IPS-18a (cell line): ENCODE measurements at regions not wholly inside any gene's neighbourhood (a gene's known extent, or its start where the extent isn't known, plus 50 kb on each side); places are given as distances from the start of the nearest gene placed in this dataset.

Source experiments
- H3K27ac ChIP-seq: one replicate; pipeline ENCODE4 v1.5.1; 2013; ENCODE audit warnings: low read length
- H3K27me3 ChIP-seq: one replicate; pipeline ENCODE4 v1.6.1; 2013; ENCODE audit warnings: mild to moderate bottlenecking, low read length; ENCODE audit not compliant: control insufficient read depth, insufficient read depth
- H3K36me3 ChIP-seq: one replicate; pipeline ENCODE4 v1.6.1; 2013; ENCODE audit warnings: low read depth, low read length; ENCODE audit not compliant: control insufficient read depth
- H3K4me1 ChIP-seq: one replicate; pipeline ENCODE4 v1.6.1; 2013; ENCODE audit warnings: low read depth, low read length; ENCODE audit not compliant: control insufficient read depth
- H3K4me3 ChIP-seq: one replicate; pipeline ENCODE4 v1.5.1; 2013; ENCODE audit warnings: low read length
- H3K9ac ChIP-seq: one replicate; pipeline ENCODE4 v1.6.1; 2013; ENCODE audit warnings: mild to moderate bottlenecking, low read length, moderate library complexity
- H3K9me3 ChIP-seq: one replicate; pipeline ENCODE4 v1.6.1; 2013; ENCODE audit warnings: low read depth, low read length; ENCODE audit not compliant: control insufficient read depth

DNA sequence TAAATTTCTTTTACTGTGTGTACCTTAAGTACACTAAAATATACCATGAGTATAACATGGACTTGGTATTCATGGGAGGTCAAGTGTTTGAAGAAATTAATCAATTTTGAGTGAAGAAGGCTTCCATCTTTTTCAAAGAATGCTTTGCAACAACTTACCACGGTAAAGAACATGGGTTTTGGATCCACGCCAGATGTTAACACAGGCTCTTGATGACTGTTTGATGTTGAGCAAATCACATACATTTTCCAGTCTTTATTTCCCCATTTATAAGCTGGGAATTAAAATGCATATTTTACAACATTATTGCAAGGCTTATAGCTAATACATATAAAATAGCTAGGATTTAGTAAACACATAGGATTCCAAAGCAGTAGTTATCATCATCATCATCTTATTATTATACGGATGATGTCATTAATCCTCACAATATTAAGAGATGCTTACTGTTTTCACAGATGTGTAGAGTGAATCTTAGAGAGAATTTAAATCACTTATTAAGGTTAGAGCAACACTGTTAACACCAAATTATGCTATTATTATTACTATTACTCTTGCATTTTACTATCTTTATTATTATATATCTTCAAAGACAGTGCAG lies 362.0 kb downstream of the PRELID2 start:
- Histone ChIP-seq H3K27ac (no peak overlapping the region), H3K9me3 (no peaks in the 10 kb centered on the region), H3K4me3 (no peak overlapping the region), H3K4me1 (no peaks in the 10 kb centered on the region), H3K36me3 (no peaks in the 10 kb centered on the region), H3K27me3 (no peaks in the 10 kb centered on the region), H3K9ac (no peak overlapping the region)

DNA sequence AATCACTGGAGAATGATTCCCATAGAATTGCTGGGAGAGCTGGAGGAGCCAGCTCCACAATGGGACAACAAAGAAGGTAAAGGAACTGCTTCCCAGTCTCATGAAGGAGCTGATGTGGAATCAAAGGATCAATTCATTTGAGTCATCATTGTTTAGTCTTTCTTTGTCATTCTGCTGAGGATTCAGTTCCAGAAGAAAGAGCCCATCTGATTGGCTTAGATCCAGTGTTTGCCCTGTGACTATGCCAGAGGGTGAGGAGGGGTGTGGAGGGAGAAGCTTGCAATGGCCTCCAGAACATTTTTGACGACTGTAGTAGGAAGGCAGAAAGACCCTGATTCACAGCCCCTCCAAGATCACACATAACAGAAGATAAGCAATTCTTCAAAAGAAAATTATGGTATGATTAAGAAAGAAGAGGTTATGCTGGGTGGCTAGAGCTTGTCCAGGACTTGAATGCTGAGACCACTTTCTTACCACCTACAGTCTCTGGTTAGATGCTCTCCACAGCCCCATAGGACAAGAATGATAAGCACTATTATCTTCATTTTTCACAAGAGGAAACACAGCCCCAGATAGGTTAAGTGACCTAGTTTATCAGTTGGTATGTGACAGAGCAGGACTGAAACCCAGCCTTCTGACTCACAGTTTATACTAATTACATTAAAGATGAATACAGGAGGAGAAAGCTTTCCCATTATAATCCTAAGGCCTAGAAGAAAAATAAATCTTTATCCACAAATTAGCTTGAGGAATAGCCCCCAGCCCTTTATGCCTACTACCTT lies 363.1 kb downstream of the PRELID2 start:
- Histone ChIP-seq H3K27me3 (no peaks in the 10 kb centered on the region), H3K9ac (no peak overlapping the region), H3K4me3 (no peak overlapping the region), H3K9me3 (no peaks in the 10 kb centered on the region), H3K4me1 (no peaks in the 10 kb centered on the region), H3K36me3 (no peaks in the 10 kb centered on the region), H3K27ac (no peak overlapping the region)

DNA sequence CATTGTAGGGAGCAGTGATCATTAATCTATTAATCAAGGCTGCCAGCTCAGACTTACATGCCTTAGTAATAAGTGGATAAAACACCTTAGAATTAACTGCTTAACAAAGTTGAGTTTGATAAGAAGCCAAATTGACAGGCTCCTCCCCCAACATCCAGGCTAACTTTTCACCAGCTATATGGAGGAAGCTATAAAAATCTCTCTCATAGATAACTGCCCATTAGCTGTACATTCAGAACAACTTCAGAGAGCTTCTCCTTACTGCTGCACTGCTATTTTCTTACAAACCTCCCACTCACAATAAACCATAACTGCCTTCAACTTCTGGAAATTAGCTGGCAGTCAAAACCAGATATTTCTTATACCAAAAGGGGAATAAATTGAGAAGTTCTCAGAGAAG lies 364.1 kb downstream of the PRELID2 start:
- Histone ChIP-seq H3K4me1 (no peaks in the 10 kb centered on the region), H3K36me3 (no peaks in the 10 kb centered on the region), H3K9ac (no peak overlapping the region), H3K9me3 (no peaks in the 10 kb centered on the region), H3K27ac (no peak overlapping the region), H3K27me3 (no peaks in the 10 kb centered on the region), H3K4me3 (no peak overlapping the region)

GRCh38 chr5:145470396-145470979 lies 364.7 kb downstream of the PRELID2 start:
- Histone ChIP-seq H3K9ac (no peak overlapping the region), H3K9me3 (no peaks in the 10 kb centered on the region), H3K4me3 (no peak overlapping the region), H3K4me1 (no peaks in the 10 kb centered on the region), H3K27me3 (no peaks in the 10 kb centered on the region), H3K36me3 (no peaks in the 10 kb centered on the region), H3K27ac (no peak overlapping the region)

DNA sequence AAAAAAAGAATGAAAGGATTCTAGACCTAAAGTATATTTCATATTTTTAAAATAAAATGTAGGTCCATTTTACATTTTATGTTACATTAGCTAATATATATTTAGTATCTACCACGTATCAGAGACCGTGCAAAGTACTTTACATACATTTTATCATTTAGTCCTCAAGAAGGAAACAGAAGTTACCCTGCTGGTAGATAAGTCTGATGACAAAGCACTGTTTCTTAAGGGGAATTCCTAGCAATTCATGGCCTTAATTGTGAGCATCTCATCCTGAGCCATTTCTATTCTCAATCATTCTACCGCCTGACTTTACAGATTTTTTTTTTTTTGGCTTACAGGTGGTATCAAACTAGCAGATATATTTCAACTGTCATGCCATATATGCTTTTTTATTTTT lies 367.7 kb downstream of the PRELID2 start:
- Histone ChIP-seq H3K4me1 (no peaks in the 10 kb centered on the region), H3K36me3 (no peaks in the 10 kb centered on the region), H3K9ac (no peak overlapping the region), H3K9me3 (no peaks in the 10 kb centered on the region), H3K27me3 (no peaks in the 10 kb centered on the region), H3K27ac (no peak overlapping the region), H3K4me3 (no peak overlapping the region)

- no peaks in the 10 kb centered on the region for H3K36me3 ChIP-seq
- no peaks in the 10 kb centered on the region for H3K27me3 ChIP-seq
- no peak overlapping the region for H3K27ac ChIP-seq
- no peaks in the 10 kb centered on the region for H3K9me3 ChIP-seq
- H3K4me1 ChIP-seq, result no peaks in the 10 kb centered on the region
- no peak overlapping the region for H3K9ac ChIP-seq
- H3K4me3 ChIP-seq, result no peak overlapping the region
Observed at GRCh38 chr5:145466533-145466932, 368.6 kb downstream of the PRELID2 start.

- Histone ChIP-seq H3K4me1 (no peaks in the 10 kb centered on the region), H3K27ac (no peak overlapping the region), H3K36me3 (no peaks in the 10 kb centered on the region), H3K9me3 (no peaks in the 10 kb centered on the region), H3K9ac (no peak overlapping the region), H3K27me3 (no peaks in the 10 kb centered on the region), H3K4me3 (no peak overlapping the region)
Observed at GRCh38 chr5:145465474-145466263, 369.5 kb downstream of the PRELID2 start.

DNA sequence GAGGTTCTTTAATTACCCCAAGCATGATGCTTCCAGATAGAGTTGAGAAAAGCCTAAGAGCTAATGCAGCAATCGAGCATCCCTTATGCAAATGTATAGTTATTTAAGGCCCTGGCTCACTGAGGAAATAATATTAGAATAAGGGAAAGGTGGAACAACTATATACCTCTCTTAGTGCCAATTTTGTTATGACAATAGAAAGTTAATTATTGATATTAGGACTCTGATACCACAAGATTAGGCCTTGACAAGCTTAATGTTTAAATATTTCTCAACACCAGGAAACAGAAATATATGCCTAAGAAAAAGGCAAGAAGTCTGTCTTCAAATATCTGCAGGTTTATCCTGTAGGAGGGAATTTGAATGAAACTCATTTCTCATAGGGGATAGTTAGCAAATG lies 371.0 kb downstream of the PRELID2 start:
- no peak overlapping the region for H3K4me3 ChIP-seq
- H3K27me3 ChIP-seq, result no peaks in the 10 kb centered on the region
- no peaks in the 10 kb centered on the region for H3K4me1 ChIP-seq
- no peak overlapping the region for H3K27ac ChIP-seq
- H3K9me3 ChIP-seq, result no peaks in the 10 kb centered on the region
- no peak overlapping the region for H3K9ac ChIP-seq
- H3K36me3 ChIP-seq, result no peaks in the 10 kb centered on the region

GRCh38 chr5:145463634-145464033 lies 371.5 kb downstream of the PRELID2 start:
- Histone ChIP-seq H3K9me3 (no peaks in the 10 kb centered on the region), H3K36me3 (no peaks in the 10 kb centered on the region), H3K9ac (no peak overlapping the region), H3K27ac (no peak overlapping the region), H3K27me3 (no peaks in the 10 kb centered on the region), H3K4me1 (no peaks in the 10 kb centered on the region), H3K4me3 (no peak overlapping the region)

GRCh38 chr5:145462525-145462924 lies 372.6 kb downstream of the PRELID2 start:
- Histone ChIP-seq H3K4me1 (no peaks in the 10 kb centered on the region), H3K9me3 (no peaks in the 10 kb centered on the region), H3K4me3 (no peak overlapping the region), H3K9ac (no peak overlapping the region), H3K36me3 (no peaks in the 10 kb centered on the region), H3K27ac (no peak overlapping the region), H3K27me3 (no peaks in the 10 kb centered on the region)

DNA sequence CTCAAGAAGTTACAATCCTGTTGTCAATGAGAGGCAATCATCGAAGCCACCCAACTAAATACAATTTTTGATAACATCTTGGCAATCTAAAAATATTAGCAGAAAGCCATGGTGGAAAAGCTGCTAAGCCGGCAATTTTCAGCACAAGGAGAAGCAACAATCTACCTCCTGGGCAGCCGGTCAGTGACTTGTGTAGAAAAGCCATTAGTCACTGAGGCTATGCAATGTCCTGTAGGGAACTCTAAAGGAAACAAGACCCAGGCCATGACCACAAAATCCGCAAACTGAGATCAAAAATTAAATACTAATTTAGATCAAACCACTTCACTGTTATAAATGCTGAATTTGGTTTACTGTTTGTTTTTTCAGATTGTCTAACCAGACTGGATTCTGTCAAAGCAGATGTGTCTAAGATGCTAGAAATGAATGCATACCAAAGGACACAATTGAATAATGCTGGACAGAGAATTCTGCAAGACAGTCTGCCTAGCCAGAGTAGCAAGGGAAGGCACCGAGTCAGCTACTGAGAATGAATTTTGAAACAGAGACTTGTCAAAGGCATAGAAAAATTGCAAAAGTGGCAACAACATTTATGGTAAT lies 384.8 kb downstream of the PRELID2 start:
- no peak overlapping the region for H3K4me3 ChIP-seq
- H3K27me3 ChIP-seq, result no peaks in the 10 kb centered on the region
- no peak overlapping the region for H3K9ac ChIP-seq
- H3K36me3 ChIP-seq, result no peaks in the 10 kb centered on the region
- no peaks in the 10 kb centered on the region for H3K4me1 ChIP-seq
- H3K9me3 ChIP-seq, result no peaks in the 10 kb centered on the region
- H3K27ac ChIP-seq, result no peak overlapping the region
